BE2C (cell line): ENCODE measurements at regions not wholly inside any gene's neighbourhood (a gene's known extent, or its start where the extent isn't known, plus 50 kb on each side); places are given as distances from the start of the nearest gene placed in this dataset.

Experiments used
- DNase-seq: peaks from one replicate; pipeline ENCODE4 v3.0.0-alpha.2; 2020
- H3K27me3 ChIP-seq: fragments of 250-450 bp; sonication (Bioruptor Pico); 2 replicates; pipeline ENCODE4 v1.5.1; 2020; ENCODE audit warnings: mild to moderate bottlenecking
- H3K36me3 ChIP-seq: fragments of 250-450 bp; sonication (Bioruptor Pico); 2 replicates; pipeline ENCODE4 v1.5.1; 2020; ENCODE audit warnings: mild to moderate bottlenecking
- H3K4me1 ChIP-seq: fragments of 250-450 bp; sonication (Bioruptor Pico); 2 replicates; pipeline ENCODE4 v1.5.1; 2020
- H3K4me3 ChIP-seq: 2 replicates; pipeline ENCODE4 v1.5.1; 2011; ENCODE audit warnings: low read depth, low read length
- H3K9me3 ChIP-seq: fragments of 250-450 bp; sonication (Bioruptor Pico); 2 replicates; pipeline ENCODE4 v1.5.1; 2020
- TF ChIP-seq, protein P1 (sequence below): IDR thresholded peaks from 2 replicates; pipeline ENCODE4 v1.5.1; 2012; ENCODE audit warnings: mild to moderate bottlenecking, low read depth, low read length

DNA sequence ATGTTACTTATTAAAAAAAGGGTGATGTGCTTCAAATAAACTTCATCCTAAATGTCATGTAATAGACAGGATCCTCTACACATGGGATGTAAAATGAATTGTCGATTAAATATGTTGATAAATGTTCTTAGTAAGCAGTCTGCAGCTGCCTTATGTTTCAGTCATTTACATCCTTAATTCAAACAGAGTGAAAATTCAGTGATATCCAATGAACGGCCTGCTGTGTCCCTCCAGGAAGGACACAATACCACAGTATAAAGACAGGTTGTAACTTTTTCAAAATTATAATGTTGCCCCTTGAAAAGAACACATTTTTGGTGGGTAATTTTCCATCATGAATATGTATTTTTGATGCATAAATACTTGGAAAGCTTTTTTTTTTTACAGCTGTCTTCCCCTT, 266.5 kb upstream of the SEMA3A start:
- DNase-seq = no peak

GRCh38 chr7:84455788-84456187, 261.2 kb upstream of the SEMA3A start:
- no peak overlapping the region for H3K4me3 ChIP-seq
- H3K9me3 ChIP-seq = no peaks in the 10 kb centered on the region
- H3K36me3 ChIP-seq = no peaks in the 10 kb centered on the region
- DNase-seq = no peak
- TF ChIP-seq, protein P1, sequence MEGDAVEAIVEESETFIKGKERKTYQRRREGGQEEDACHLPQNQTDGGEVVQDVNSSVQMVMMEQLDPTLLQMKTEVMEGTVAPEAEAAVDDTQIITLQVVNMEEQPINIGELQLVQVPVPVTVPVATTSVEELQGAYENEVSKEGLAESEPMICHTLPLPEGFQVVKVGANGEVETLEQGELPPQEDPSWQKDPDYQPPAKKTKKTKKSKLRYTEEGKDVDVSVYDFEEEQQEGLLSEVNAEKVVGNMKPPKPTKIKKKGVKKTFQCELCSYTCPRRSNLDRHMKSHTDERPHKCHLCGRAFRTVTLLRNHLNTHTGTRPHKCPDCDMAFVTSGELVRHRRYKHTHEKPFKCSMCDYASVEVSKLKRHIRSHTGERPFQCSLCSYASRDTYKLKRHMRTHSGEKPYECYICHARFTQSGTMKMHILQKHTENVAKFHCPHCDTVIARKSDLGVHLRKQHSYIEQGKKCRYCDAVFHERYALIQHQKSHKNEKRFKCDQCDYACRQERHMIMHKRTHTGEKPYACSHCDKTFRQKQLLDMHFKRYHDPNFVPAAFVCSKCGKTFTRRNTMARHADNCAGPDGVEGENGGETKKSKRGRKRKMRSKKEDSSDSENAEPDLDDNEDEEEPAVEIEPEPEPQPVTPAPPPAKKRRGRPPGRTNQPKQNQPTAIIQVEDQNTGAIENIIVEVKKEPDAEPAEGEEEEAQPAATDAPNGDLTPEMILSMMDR = no peak
- no peaks in the 10 kb centered on the region; the same call in 1 of the 2 replicates for H3K4me1 ChIP-seq
- no peaks in the 10 kb centered on the region for H3K27me3 ChIP-seq

More for the DNA sequence above, 266.5 kb upstream of the SEMA3A start:
- Histone ChIP-seq H3K27me3 (no peaks in the 10 kb centered on the region), H3K36me3 (no peaks in the 10 kb centered on the region), H3K9me3 (no peaks in the 10 kb centered on the region), H3K4me3 (no peak overlapping the region), H3K4me1 (no peaks in the 10 kb centered on the region)
- TF ChIP-seq, protein P1 = no peak

GRCh38 chr7:84454174-84454959, 259.8 kb upstream of the SEMA3A start:
- Histone ChIP-seq H3K4me1 (no peaks in the 10 kb centered on the region; the same call in 1 of the 2 replicates), H3K9me3 (no peaks in the 10 kb centered on the region), H3K36me3 (no peaks in the 10 kb centered on the region), H3K27me3 (no peaks in the 10 kb centered on the region), H3K4me3 (no peak overlapping the region)
- DNase-seq = no peak
- TF ChIP-seq, protein P1 = no peak

DNA sequence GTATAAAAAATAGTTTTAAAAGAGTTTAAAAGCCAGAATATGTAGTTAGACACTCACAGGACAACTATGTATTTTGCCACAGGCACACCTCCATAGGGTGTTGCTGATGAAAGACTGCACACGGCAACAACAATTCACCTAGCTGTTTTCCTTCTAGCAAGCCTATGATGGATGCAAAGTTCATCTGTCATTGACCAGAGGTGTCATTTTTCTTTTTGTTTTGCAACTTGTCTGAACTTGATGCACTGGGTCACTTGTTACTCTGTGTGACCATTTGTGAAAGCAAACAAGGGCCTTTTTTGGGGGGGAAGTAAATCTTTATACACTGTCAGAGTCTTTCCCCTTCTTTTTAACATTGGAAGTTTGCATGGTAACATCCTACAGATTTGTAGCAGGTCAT, 258.0 kb upstream of the SEMA3A start:
- H3K4me1 ChIP-seq = no peaks in the 10 kb centered on the region; the same call in 1 of the 2 replicates
- TF ChIP-seq, protein P1 = no peak

DNA sequence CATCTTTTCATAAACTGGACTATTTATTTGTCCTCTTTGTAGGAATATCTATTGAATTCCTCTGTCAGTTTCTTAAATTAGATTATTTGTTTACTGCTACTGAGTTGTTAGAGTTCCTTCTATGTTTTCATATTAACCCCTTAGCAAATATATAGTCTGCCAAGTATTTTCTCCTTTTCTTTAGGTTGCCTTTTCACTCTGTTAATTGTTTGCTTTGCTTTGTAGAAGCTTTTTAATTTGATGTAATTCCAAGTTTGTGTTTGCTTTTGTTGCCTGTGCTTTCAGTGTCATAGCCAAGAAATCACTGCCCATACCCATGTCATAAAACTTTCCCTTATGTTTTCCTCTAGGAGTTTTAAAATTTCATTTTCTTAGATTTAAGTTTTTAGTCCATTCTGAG, 256.2 kb upstream of the SEMA3A start:
- H3K4me3 ChIP-seq = no peak overlapping the region
- DNase-seq = no peak
- H3K36me3 ChIP-seq = no peaks in the 10 kb centered on the region
- no peaks in the 10 kb centered on the region; the same call in 1 of the 2 replicates for H3K4me1 ChIP-seq
- H3K9me3 ChIP-seq = no peaks in the 10 kb centered on the region
- TF ChIP-seq, protein P1 = no peak
- no peaks in the 10 kb centered on the region for H3K27me3 ChIP-seq

More for the DNA sequence above, 258.0 kb upstream of the SEMA3A start:
- Histone ChIP-seq H3K27me3 (no peaks in the 10 kb centered on the region), H3K9me3 (no peaks in the 10 kb centered on the region), H3K4me3 (no peak overlapping the region), H3K36me3 (no peaks in the 10 kb centered on the region)
- DNase-seq = no peak

DNA sequence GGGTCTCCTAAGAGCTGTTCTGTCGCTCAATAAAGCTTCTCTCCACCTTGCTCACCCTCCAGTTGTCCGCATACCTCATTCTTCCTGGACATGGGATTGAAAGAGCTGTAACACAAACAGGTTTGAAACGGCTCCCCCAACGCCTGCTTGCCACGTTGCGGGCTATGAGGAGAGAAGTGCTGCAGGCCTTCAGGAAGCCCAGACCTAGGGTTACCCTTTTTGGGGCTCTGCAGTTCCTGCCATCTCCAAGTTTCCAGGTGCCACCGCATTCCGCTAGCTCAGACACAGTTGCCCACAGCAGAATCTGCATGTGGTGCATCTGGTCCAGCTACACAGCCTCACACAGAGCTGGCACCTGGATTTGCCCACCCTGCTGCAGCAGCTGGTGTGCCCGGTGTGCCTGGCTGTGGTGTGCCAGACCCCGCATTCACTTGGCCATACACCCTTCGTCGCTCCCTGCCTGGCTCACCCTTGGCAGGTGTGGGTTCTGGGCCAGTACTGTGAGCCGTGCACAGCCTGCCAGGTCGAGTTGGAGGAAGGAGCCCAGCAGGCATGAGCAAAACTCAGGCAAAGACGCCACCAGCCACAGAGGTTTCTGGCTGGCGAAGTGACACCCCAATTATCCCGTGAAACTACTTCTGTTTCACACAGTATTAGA, 253.2 kb upstream of the SEMA3A start:
- Histone ChIP-seq H3K27me3 (no peaks in the 10 kb centered on the region), H3K36me3 (no peaks in the 10 kb centered on the region), H3K4me3 (no peak overlapping the region), H3K4me1 (no peaks in the 10 kb centered on the region), H3K9me3 (no peaks in the 10 kb centered on the region)
- TF ChIP-seq, protein P1 = no peak
- no peak for DNase-seq
